ENCODE measurements at regions not wholly inside any gene's neighbourhood (a gene's known extent, or its start where the extent isn't known, plus 50 kb on each side); places are given as distances from the start of the nearest gene placed in this dataset.

DNA sequence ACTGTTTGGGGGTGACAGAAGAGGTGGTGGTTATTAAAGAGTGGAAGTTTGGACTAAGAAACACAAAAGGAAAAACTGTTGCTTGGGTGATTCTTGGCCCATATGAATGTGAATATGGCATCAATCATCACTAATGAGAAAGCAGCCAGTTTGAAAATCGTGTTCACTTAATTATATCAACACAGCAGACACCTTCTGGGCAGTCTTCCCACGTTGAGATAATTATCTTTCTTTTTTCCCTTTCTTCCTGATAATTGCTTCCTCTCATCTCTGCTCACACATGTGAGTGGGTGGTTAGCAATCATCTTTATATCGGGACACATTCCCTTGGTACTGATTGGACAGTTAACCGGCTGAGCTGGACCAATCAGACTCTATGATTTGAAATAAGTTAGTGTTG lies 539.7 kb downstream of the AACS start:
- DNase-seq = no peak

DNA sequence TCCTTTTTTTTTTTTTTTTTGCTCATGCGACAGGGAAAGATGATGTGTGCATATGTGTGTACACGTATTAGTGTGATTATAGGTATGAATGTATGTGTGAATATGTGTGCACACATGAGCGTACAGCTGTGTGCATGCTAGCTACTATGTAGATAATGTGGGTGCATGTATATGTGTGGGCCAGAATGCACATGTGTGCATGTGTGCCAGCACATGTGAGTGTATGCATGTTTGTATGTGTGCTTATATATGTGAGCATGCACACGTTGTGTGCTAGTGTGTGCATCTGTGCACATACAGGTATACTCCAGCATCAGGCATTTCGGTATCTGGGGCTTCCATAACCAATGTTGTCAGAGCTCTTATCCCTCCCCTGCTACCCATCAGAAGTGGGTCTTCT lies 541.1 kb downstream of the AACS start:
- no peak for DNase-seq

GRCh38 chr12:125610292-125610691 lies 545.1 kb downstream of the AACS start:
- DNase-seq = no peak

GRCh38 chr12:125610971-125611370 lies 545.7 kb downstream of the AACS start:
- no peak for DNase-seq

DNA sequence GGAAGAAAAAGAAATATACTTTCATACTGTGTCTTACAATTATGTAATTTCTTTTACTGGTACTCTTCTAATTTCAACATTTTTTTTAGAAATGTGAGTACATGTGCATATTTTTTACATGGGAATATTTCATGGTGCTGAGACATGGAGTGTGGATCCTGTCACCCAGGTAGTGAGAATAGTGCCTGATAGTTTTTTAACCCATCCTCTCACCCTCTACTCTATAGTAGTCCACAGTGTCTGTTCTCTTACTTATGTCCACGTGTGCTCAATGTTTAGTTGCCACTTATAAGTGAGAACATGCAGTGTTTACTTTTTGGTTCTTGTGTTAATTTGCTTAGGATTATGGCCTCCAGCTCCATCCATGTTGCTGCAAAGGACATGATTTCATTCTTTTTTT lies 548.8 kb downstream of the AACS start:
- no peak for DNase-seq

DNA sequence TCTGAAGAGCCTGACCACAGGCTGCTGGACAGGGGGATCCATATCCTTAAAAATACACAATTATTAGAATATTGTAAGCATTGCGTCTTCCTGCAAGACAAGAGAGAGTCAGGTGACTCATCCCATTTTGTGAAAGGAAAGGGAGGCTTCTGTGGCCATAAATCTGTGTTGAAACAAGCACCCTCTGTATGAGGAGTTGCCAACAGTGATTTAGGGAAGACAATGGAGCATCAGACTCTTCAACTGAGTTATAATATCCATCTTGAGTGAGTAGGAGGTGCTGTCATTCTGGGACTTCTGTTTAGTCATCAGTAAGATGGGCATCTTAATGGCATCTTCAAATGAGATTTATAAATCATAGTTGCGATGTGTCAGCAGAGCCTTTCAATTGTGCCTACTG lies 554.5 kb downstream of the AACS start:
- no peak for DNase-seq

DNA sequence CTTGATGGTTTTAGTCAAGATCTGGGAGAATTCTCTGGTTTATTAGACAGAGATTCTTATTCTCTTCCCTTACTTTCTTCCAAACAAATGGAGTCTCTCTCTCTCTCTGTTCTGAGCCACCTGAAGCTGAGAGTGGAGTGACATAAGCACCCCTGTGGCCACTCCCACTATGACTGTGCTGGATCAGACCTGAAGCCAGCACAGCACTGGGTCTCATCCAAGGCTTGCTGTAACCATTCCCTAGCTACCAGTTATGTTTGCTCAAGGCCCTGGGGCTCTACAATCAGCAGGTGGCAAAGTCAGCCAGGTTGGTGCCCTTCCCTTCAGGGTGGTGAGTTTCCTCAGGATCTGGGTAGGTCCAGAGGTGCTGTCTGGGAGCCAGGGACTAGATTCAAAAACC lies 568.5 kb downstream of the AACS start:
- no peak for DNase-seq

- DNase-seq = no peak
Measured at GRCh38 chr12:125634813-125635212, 569.6 kb downstream of the AACS start.

DNA sequence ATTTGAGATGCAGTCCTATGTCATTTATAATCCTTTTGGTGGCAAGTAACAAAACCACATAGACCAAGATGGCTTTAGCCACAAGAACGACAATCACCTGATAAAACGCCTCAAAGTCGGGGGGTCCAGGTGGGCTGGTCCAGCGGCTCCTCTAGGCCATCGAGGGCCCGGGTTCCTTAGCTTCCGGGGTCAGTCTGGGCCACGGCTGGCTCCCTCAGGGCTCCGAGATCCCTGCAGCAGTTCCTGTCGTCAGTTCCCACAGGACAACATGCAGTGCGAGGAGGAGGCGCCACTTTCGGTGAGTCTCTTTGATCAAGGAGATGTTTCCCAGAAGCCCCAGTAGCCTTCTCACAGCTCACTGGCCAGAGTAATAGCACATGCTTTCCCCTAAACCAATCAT lies 574.6 kb downstream of the AACS start:
- no peak for DNase-seq

- no peak for DNase-seq
Measured at GRCh38 chr12:125643055-125643454, 577.8 kb downstream of the AACS start.

DNA sequence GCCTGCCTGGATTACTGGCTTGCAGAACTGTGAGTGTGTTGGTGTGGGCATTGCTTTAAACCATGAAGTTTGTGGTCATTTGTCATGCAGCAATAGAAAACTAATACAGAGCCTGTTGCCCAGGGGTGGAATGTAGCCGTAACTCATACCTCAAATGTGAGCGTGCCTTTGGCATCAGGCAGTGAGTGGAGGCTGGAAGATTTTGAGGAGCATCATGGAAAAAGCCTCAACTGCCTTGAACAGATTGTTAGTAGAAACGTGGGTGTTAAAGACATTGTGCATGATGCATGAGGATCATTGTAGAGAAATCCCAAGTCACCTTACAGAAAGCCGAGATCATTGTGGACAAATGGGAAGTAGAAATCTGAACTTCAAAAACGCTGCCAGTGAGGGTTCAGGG lies 580.5 kb downstream of the AACS start:
- DNase-seq = no peak

DNA sequence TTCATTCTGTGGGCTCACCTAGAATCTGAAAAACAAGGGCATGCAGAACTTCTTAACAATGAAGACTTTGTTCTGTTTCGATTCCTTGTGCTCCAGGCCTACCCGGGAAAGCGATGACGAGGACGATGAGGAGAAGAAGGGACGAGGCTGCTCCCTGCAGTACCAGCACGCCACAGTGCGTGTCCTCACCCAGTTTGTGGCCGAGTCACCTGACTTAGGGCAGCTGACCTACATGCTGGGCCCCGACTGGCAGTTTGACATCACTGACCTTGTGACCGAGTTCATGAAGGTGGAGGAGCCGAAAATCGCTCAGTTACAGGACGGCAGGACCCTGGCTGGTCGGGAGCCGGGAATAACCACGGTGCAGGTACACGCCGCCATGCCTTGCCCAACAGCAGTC lies 585.4 kb downstream of the AACS start:
- DNase-seq = no peak

DNA sequence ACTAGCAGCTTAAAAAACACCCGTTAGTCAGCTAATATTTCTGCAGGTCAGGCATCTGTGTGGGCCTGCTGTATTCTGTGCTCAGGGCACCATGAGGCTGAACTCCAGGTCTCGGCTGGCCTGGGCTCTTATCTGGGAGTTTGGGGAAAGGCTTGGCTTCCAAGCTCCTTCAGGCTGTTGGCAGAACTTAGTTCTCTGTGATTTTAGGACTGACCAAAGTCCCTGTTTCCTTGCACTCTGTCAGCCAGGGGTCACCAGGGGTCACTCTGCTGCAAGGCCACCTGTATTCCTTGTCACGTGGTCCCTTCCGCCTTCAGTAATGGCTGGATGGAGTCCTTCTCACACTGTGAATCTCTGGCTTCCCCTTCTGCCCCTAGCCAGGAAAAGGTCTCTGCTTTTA lies 586.4 kb downstream of the AACS start:
- no peak for DNase-seq

- no peak for DNase-seq
Measured at GRCh38 chr12:125652681-125653080, 587.4 kb downstream of the AACS start.

DNA sequence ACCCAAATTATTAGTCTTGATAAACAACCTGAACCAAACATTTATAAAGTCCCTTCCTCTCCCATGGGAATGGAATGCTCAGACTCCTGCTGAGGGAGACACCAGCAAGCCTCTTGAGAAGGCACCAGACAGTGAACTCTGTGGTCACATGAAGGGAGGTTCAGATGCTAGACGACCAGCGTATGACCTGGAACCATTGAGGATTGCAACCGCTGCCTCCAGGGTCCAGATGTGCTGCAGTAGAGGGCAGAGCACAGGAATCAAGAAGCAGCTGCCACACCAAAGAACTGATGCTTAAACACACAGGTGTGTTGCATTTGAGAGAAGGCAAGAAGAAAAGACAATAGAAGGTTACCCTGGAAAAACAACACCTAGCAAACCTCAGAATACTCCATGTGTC lies 592.4 kb downstream of the AACS start:
- DNase-seq = no peak

DNA sequence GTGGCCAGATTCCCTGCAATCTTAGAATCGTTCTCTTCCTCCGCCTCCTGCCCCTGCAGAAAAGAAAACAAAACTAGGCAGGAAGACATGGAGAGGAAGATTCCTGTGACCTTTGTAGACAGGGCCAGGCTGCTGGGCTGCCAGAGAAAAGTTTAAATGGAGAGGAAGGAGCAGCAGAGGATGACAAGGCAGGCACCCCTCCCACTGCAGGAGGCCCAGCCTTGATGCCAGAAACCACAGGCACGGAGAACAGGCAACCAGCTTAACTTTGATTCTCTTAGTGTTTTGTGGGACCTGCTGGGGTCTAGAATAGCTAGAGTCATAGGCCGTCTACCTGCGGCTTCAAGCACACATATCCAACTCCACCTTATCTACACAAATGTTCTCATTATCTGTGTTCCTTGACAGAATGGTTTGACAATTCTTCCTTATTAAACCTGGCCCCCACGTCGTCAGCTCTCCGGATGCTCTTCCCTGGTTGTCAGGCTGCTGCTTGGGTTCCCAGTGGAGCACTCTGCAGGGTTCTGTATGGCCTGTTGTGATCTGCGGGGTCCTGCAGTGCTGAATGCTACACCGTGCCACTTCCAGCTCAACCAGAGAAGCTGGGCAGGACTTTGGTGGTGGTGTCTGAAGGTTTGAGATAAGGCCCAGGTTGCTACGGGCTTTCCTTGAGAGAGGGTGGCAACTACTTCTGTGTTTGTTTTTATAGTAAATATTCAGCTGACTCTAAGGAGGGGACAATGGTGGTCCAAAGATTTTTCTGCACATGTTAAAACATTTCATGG lies 609.5 kb downstream of the AACS start:
- DNase-seq = no peak

DNA sequence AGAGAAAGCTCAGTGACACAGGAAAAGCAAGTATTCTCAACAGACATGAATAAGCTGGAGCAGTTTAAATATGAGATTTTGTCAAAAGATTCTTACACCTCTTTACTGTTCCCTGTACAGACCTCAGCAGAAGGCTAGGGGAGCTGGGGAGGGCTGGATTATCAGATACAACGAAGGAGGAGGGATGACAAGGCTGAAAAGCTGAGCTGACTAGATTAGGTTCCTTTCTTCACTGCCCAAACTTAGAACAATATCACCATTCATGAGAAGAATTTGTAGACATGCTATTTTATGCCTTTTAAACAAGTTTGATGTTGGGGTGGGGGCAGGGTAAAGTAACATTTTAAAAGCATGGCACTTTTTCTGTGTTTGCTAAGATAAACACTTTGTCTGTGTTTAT lies 611.1 kb downstream of the AACS start:
- no peak for DNase-seq

GRCh38 chr12:125677829-125678228 lies 612.6 kb downstream of the AACS start:
- no peak for DNase-seq

DNA sequence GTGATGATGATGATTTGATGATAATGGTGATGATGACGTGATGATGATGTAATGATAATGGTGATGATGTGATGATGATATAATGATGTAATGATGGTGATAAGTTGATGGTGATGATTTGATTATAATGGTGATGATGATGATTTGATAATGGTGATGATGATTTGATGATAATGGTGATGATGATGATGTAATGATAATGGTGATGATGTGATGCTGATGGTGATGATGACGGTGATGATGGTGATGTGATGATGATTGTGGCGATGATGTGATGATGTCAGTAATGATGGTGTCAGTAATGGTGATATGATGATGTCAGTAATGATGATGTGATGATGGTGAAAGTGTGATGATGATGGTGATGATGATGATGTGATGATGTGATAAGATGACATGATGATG lies 613.4 kb downstream of the AACS start:
- no peak for DNase-seq

DNA sequence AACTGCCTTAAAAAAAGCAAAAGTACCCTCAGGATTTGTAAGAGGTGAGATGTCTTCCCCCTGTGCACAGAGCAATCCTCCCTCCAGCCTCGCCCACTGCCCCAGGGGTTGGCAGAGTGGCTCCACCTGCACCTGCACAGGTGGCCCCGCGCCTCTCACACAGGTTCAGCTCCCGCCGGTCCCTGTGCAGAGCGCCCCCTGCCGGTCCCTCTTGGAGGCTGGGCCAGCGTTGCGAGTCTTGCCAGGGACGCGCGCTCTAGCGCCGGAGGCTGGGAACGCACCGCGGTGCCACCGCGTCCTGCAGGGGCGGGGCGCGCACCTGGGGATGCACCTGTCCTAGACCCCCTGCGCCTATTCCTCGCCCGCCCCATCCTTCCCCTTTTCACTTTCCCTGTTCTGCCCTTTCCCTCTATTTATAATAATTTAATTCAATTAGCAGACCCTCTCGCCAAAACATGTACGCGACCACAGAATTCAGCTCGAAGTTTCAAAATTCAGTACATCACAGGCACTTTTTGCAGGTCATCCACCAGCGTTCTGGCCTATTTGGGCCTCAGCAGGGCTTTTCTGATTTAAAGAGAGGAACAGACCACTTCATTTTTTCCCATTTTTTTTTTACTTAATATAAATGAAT lies 618.6 kb downstream of the AACS start:
- no peak for DNase-seq

GRCh38 chr12:125684968-125685790 lies 619.9 kb downstream of the AACS start:
- no peak for DNase-seq

DNA sequence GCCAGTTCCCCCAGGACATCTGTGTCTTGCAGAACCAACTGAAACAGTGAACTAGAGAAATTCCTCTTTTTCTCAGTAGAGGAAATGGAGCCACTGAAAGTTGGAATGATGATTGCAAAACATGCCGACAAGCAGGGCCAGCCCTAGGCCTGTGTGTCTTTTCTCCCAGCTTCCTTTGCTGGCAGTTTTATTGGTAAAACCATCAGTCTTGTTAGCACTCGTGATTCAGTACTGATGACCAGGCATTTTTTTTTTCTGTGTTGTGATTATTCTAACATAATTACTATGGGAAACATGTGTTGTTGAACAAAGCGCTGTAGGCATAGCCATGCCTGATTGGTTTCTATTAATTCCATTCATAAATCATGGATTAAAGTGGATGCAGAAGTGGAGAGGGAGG lies 620.7 kb downstream of the AACS start:
- no peak for DNase-seq

DNA sequence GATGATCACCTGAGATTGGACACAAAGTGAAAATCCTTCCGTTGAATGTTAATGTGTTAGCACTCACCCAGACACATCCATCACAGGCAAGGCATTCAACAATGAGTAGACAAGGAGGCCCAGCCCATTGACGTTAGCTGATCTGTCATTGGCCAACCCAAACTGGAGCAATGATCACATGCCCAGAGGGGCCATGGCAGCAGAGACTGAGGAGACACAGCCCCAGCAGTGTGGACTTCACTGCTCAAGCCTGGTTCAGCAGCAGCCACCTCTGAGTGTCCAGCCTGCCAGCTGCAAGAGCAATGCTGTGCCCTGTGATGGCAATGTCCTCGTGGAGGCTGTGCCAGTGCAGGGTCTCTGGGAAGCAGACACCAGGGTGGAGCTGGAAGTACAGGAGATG lies 622.2 kb downstream of the AACS start:
- DNase-seq = no peak

GRCh38 chr12:125687820-125688219 lies 622.6 kb downstream of the AACS start:
- DNase-seq = no peak

All from CD4-positive, alpha-beta T cell treated with Interleukin-17A for 1 hour (primary cell).